CD4-positive, alpha-beta T cell treated with Interleukin-17A for 1 hour (primary cell): ENCODE measurements at regions not wholly inside any gene's neighbourhood (a gene's known extent, or its start where the extent isn't known, plus 50 kb on each side); places are given as distances from the start of the nearest gene placed in this dataset.
"Not testable (repeated sequence)": the region's sequence is repeated elsewhere in the genome, so short reads cannot be mapped to it uniquely, and the experiment has no call there.

Experiments
- DNase-seq: peaks from one replicate; pipeline ENCODE4 v3.0.0-alpha.2; 2020

DNA sequence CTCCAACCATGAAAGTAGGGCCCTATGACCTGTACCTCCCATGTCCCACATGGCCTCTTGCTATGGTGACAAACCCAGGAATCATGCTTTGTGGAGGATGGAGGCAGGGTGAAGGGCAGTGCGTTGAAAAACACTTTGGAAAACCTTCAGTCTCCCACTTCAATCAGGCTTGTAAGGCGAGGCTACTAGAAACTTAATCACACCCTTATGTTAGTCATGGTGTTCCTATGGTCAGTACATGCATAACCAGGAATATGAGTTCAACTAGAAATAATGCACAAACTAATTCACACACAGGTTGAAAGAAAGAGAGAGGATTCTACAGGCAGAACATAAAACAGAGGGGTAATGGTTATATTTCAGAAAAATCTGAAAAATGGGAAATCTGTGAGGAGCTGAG is 601.1 kb downstream of the KCTD16 start:
- no peak for DNase-seq

DNA sequence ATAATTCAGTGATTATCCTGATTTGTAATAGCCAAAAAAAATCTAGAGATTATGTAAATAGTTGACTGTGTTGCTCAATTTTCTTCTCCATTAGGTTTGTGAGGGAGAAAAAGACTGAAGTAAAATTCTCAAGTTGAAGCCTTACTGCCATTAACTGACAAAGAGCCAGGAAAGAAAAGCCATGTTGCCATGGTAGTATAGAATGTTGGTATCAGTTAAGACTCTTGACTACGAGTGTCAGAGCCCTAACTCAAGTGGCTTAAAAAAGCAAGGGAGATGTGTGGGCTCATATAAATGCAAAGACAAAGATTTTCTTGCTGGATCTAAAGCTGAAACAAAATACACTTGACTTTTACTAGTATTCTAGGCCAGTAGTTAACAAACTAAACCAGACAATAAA is 571.7 kb downstream of the KCTD16 start:
- DNase-seq, result no peak

DNA sequence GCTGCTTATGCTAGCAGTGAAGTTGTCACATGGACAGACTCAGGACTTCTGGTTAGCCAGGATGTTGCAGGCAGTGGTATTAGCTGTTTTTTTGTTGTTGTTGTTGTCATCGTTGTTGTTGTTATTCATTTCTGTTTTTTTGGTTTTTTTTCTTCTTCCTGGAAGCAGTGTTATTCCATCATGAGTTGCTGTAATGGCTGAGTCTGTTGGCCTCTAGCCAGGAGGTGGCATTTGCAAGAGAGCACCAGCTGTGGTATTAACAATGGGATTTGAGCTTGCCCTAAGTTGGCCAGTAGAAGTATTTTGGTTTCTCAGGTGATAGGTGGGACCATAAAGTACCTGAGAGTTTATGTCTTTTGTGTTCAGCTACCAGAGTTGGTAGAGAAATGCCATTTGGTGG is 561.1 kb downstream of the KCTD16 start:
- DNase-seq, result no peak

DNA sequence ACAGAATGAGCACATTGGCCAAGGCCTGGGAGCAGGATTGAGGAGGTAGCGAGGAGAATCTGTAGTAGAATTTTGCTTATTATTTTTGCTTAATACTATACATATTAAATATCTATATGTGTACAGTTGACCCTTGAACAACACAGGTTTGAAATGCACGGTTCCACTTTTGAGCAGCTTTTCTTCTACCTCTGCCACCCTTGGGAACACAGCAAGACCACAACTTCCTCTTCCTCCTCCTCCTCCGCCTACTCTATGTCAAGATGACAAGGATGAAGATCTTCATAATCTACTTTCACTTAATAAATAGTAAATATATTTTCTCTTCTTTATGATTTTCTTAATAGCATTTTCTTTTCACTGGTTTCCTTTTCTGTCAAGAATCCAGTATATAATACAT is 541.4 kb downstream of the KCTD16 start:
- no peak for DNase-seq

DNA sequence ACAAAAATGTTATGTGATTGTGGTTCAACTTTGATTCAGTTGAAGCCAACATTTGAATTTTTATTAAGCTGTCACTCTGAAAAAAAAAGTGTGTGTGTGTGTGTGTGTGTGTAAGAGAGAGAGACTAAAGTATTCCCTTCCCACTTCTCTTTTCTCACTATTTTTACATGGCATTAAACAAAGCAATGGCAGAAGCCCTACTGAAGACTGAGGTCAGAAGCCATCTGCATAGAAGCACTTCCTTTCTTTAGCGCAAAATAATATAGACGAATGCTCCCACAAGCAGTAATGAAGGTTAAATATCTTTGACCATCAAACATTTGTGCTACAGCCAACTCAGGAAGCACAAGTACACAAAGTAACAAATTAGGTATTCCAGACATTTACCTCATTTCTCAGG is 540.5 kb downstream of the KCTD16 start:
- DNase-seq, result no peak

DNA sequence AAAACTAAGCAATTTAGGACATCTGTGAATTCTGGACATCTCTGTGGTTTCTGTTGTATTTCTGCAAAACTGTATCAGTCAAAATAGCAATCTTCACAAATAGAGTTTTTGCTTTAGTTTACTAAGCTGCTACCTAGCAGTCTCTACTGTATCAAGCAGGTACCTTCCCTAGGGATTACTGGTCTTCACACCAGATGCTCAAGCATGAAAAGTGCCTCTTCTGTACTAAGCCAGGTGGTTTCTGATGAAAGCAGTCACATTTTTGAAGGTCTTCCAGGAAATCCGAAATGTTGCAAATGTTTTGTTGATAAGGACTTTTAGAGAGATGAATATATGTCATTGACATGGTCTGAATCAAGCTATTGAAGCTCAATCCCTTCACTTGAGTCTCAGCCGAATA is 540.0 kb downstream of the KCTD16 start:
- no peak for DNase-seq

DNA sequence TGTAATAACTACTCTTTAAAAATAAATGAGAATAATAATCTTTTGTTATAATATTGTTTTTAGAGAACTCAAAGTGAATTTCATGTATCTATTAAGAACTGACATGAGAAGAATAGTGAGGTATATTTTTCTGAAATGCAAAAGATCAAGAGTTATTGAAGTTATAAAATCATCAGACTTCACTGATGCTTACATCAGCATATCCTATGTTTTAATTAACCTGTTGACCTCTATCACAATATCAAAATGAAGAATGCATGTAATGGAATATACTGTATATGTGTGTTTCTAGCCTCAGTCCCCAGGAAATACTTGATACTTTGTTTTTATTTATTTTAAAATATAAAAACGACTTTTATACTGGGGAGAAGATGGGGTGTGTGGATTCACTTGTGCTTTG is 533.1 kb downstream of the KCTD16 start:
- no peak for DNase-seq

DNA sequence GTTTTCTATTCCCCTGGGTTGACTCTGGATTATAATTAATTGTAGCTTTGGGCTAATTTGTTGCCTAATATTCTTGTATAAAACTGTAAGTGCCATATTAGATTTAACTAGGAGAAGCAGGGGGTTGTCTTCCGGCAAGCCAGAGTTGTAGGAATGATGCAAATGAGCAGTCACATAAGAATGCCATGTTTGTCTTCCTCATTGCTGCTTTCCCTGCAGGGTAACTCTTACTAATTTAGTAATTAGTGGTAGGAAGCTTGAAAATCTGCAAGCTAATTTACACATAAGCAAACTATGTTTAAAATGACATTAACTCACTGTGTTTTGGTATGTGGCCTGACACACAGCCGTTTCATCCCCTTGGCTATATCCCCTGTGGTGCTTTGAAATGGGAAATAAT is 527.8 kb downstream of the KCTD16 start:
- no peak for DNase-seq

DNA sequence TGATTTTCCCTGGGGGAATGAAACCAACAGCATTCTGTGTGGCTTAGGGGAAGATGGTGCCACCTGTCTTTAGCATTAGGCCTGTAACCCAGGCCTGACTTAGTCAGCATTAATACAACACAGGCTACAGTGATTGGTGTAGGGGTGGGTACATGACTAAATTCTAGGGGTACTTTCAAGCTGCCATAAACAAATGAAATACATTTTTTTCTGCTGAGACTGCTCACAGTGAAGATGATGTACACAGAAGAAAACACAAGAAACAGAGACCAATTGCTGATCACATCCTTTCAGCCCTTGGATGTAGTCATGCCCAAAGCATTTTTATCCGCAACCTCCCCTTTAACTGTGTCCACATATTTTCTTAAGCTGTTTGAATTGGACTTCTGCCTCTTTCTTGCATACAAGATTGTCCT is 527.2 kb downstream of the KCTD16 start:
- DNase-seq, result no peak

DNA sequence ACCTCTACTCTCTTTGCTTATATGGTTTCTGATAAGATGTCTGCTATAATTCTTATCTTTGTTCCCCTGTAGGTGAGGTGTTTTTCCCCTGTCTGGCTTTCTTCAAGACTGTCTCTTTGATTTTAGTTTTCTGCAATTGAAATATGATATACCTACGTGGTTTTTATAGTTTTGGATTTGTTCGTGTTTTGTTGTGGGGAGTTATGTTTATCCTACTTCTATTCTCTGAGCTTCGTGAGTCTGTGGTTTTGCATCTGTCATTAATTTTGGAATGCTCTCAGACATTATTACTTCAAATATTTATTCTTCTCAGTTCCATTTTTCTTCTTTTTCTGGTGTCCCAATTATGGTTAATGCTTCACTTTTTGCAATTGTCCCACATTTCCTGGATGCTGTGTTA is 521.3 kb downstream of the KCTD16 start:
- no peak for DNase-seq

DNA sequence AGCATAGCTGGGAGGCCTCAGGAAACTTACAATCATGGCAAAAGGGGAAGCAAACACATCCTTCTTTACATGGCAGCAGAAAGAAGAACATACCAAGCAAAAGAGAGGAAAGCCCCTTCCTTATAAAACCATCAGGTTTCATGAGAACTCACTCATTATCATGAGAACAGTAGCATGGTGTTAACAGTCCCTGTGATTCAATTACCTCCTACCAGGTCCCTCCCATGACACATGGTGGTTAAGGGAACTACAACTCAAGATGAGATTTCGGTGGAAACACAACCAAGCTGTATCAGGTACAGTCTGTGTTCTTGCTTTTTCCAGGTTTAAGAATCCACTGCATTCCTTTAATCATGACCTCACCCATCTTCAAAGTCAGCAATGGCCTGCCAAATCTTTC is 514.2 kb downstream of the KCTD16 start:
- DNase-seq, result no peak

DNA sequence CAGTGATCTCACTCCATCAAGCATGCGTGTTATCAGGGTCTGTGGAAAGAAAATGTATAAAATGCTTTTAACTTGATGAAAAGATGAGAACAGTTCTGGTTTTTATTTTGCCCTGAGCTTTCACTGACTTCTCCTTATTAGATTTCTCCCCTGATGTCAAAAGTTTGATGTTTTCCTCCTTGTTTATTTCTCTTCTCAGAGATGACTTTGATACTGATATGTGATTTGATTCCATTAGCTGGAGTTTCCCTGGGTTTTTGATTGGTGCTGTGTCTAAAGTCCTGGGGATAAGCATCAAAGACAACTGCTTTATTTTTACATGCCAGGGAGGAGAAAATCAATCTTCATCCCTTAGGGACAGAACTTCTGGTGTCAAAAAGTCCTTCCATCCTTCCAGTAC is 510.0 kb downstream of the KCTD16 start:
- DNase-seq, result no peak

DNA sequence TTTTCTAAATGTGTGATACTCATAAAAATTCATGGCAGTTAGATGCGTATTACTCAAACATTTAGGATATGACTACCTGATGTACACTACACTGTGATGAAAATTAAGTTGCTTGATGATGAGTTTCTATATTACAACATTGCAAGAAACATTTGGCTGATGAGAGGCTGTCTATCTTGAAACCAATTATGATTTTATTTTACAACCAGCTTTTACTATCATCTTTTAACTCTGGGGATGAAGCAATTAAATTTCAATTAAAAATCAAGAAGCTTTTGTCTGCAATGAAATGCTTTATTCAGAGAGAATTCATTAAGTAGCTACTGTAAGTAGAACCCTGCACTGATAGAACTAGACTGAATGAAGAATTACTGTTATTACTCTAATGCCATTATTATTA is 500.4 kb downstream of the KCTD16 start:
- no peak for DNase-seq

DNA sequence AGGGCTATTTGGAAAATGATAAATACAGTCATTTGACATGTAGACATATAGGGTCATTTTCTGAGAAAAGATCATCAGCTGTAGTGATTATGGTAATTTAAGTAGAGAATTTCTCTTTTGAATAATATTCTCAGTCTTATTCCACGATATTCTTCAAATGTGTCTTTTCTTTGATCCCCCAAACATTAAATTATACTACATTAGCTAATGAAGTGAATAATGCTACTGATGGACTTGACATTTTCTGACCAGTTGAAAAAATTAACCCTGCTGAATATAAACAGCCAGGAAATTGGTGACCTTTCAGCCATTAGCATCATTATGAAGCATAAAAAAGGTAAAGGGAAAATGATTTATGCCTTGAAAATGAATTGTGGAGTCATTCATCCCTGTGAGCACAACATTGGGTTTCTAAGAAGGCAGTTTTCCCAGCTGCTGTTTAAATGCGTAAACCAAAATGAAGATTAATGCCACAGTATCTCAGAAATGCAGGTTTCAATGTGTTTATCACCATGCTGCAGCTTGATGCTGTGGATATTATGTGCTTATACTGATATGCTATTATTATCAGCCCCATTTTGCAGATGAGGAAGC is 489.1 kb downstream of the KCTD16 start:
- no peak for DNase-seq

DNA sequence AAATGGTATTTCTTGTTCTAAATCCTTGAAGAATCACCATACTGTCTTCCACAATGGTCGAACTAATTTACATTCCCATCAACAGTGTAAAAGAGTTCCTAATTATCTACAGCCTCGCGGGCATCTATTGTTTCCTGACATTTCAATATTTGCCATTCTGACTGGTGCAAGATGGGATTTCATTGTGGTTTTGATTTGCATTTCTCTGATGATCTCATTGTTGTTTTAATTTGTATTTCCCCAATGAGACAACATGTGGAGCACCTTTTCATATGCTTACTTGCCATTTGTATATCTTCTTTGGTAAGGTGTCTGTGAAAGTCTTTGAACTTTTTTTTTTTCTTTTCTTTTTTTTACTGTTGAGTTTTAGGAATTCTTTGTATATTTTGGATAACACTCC is 473.6 kb downstream of the KCTD16 start:
- no peak for DNase-seq

DNA sequence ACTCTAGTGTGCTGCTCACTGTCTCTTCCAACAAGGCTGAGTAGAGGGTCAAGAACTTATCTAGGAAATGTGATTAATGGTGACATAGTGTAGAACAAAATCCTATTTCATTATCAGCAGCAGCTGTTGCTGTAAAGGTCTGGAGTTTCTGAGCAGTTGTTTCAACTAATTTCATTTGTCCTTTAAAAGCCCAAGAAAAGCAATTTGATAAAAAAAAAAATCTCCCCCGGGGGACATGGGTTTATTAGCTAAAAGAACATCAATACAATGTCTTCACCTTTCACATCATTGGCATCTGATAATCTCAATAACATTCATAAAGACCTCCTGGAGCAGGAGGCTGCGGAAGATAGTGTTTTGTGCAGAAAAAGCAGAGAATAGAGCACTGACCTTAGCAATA is 468.1 kb downstream of the KCTD16 start:
- DNase-seq, result no peak

DNA sequence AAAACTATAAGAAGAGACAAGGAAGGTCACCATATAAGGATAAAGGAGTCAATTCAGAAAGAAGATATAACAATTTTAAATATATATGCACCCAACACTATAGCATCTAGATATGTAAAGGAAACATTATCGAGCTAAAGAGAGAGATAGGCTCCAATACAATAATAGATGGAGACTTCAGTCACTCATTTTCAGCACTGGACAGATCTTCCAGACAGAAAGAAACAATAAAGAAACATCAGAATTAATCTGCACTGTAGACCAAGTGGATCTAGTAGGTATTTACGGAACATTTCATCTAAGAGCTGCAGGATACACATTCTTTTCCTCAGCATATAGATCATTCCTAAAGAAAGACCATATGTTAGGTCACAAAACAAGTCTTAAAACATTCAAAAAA is 463.5 kb downstream of the KCTD16 start:
- no peak for DNase-seq

DNA sequence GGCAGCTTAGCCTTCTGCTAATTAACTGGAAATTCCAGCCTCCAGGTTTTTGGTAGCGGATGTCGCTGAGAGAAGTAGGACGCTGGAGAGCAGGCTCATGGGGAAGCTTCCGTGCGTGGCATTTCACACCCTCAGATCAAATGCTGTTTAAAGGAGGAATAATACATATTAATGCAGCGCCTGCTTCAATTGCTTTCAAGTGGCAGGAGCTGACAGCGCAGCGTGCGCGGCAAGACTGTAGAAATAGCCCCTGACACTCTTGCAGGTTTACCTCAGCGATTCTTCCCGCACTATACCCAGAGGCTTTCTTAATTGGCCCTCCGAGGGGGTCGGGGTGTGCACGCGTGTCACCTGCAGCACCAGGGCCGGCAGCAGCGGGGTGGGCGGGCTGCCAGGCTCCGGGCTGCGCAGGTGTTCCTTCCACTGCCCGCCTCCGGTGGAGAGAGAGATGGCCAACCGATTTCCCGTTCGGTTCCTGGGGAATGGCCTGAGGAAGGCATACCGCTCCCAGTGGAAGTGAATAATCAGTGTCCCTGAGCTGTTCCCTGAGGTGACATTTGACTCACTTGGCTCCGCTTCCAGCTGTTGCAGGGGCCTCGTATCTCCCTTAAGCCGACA is 427.9 kb downstream of the KCTD16 start:
- DNase-seq, result no peak

DNA sequence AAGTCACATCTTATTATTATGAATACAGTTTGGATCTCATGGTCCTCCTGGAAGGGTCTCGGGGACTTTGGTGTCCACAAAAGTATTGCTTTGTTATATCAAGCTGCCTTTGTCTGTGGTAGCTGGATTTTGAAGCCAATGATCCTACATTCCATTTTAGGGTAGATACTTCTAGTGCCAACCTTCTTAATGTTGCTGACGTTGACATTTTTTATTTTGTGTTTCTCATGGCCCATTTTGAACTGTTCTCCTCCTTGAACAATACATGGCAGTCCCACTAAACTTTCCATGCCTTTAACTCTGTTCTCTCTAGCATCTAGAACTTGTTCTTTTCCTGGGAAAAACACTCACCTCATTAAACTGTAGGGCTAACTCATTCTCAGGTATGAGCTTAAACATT is 425.8 kb downstream of the KCTD16 start:
- no peak for DNase-seq

DNA sequence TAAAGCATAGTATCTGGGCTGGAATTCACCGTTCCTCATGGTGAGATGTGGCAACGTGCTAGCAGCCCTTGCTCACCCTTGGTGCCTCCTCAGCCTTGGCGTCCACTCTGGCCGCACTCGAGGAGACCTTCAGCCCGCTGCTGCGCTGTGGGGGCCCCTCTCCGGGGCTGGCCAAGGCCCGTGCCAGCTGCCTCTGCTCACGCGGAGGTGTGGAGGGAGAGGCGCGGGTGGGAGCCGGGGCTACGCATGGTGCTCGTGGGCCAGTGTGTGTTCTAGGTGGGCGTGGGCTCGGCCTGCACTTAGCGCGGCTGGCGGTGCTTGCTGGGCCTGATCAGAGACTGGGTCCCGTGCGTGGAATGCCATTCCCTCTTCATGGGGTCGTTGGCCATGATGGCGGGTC is 424.2 kb downstream of the KCTD16 start:
- DNase-seq, result no peak

DNA sequence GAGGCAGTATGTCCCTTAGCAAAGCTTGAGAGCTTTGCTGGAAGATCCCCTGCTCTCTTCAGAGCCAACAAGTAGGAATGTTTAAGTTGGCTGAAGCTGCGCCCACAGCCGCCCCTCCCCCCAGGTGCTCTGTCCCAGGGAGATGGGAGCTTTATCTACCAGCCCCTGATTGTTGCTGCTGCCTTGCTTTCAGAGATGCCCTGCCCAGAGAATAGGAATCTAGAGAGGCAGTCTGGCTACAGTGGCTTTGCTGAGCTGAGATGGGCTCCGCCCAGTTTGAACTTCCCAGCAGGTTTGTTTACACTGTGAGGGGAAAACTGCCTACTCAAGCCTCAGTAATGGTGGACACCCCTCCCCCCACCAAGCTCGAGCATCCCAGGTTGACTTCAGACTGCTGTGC is 423.6 kb downstream of the KCTD16 start:
- DNase-seq, result not testable (repeated sequence)

DNA sequence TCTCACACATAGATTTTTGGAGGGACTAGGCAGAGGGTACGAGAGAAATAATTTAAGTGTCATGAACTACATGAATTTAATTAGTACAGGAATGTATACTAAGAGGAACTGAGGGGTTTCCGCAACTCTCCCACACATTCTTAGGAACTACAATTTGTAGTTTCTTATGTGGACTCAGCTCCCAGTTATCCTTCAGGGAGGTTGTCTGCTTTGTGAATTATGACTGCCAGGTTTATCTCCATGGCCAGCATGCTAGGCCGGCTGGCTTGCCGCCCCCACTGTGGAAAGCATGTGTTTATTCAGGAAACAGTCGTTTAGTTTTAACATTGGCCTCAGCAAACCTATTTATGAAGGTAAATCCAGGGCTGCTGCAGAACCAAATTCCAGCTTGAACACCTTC is 415.0 kb downstream of the KCTD16 start:
- DNase-seq, result no peak

DNA sequence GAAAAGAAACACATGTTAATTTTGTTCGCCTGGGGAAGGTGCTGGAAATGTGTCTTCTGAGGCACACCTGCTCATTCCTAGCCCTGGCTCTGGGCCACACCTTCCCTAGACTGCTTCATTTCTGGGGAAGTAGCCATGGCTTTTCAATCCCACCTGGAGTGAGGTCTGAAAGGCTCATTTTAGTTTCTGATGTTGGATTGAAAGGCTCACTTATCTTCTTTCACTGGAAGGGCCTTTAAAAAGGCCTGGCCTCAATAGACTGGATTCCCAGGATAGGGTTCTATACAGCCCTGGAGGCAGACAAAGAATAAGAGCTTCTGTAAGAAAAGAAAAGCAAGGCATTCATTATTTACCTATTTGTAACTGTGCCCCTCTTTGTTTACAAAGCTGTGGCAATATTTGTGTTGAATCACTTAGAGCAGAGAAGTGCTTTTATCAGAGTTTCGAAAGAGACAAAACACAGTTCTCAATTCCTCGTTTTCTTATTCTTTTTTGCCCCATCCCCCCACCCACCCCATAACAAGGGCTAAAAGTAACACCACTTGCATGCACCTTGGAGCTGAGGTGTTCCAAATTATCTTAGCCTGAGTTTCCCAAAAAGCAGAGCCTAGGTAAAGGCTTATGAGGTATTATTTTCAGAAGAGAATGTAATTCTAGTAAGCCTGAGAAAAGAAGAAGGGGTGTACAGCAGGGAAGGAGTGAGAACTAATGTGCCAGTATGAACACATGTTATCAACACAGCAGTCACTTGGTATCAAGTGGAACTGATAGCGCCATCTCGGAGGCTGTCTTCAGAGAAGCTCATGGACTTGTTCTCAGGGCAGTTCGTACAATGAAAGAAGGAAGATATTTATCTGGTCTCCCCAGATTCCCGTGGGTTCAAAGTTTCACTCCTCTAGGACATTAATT is 413.1 kb downstream of the KCTD16 start:
- no peak for DNase-seq

DNA sequence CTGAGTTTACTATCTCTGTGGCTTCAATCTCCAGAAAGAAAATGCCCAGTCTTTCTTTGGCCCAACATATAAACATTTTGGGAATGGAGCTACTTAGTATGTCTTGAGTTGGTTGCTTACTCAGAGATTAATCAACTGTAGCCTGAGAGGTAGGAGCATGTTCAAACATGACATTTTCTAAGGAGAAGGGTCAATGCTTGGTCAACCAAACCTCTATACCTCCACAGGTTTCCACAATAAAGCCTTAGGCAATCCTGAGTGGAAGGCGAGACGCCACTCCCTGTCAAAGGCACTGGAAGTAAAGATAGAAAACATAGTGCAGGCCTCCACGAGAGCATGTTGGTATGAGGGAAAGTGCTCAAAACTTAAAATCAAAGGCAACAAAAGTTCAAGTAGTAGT is 411.4 kb downstream of the KCTD16 start:
- DNase-seq, result no peak
